ENCODE measurements at regions not wholly inside any gene's neighbourhood (a gene's known extent, or its start where the extent isn't known, plus 50 kb on each side); places are given as distances from the start of the nearest gene placed in this dataset.

DNA sequence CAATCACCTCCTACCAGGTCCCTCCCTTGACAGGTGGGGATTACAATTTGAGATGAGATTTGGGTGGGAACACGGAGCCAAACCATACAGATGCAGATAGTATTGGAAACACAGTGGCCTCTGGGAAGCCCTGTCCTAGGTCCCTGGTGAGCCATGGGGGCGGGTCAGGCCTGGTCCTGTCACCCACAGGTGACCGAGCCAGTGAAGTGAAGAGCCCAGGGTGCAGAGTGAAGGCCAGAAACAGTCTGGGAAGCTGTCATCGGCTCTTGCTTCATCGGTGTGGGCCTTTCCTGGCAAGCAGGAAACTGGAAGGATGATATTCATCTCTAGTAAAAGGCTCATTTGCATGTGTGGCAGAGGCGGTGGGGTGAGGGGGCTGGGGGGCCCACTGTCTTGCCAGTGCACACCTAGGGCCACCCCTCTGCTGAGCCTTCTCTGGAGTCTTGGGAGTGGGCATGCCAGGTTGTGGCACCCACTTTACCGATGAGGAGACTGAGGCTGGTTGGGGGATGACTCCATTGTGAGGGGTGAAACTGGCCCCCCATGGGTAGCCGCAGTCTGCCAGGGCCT, 290.6 kb downstream of the NDUFA10 start:
- no peak for TF ChIP-seq GATA3 (IDR thresholded peaks at IDR 0.05; ENCODE audit: low read depth, low read length)
- TF ChIP-seq GATA2 (IDR thresholded peaks at IDR 0.05; ENCODE audit: low read depth, low read length), result no peak

Data from SH-SY5Y (cell line).